ENCODE measurements at regions not wholly inside any gene's neighbourhood (a gene's known extent, or its start where the extent isn't known, plus 50 kb on each side); places are given as distances from the start of the nearest gene placed in this dataset.

DNA sequence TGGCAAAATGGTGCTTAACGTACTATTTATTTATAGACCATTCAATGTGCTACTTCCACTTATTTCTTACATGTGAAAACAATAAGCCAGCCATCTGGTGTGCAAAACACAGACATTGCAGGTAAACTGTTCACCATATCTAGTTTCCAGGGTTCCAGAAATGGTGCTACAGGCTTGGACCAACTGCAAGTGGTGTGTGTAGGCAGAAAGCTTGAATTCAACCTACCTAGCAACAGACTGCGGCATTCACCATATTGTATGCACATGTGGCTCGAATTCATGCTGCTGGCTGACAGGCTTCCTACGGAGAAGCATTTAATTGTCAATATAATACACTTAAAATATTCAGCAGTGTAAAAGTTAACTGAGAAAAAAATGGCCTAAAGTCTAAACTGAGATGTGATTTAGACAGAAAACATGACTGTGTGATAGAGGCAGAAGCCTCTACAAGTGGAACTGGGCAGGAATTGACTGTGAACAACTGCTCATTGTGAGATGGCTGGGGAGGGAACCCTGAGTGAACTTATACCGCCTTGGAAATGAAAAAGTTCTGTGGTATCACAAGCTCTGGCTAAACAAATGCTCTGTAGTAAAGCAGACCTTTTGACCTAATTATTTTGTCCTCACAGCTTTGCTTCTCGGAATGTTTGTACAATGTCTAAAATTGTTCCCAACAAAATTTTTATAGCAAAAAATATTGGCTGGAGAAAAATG lies 434.7 kb downstream of the GRIA2 start:
- DNase-seq: no peak

DNA sequence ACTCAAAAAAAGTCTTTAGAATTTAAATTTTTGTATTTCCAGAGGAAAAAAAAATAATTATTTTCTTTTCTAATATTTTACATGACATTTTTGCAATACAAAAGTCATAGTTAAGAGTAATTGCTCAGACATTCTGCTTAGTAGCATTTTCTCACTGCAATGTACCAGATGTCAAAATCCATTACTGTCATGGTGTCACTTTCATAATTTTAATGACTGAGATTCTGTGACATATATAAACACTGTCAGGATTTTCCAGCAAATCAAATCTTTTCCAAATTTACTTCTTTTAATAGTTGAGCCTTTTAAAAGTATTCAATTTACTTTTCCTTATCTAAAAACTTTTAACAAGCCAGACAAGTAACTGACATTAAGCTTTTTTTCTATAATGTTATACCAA lies 422.7 kb downstream of the GRIA2 start:
- DNase-seq: no peak

DNA sequence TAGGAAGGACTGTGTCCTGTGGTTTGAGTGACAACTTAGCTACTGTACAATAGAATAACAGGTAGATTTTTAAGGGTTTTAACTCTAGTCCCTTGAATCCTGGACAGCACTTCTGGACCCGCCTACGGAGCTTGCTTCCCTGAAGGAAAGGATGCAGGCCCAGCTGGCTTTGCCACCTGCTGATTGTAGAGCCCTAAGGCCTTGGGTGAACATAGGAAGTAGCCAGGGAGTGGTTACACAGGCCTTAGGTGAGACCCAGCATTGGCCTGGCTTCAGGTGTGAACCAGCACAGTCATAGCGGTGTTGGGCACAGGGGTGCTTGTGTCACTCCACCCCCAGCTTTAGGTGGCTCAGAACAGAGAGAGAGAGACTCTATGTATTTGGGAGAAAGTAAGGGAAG lies 413.5 kb downstream of the GRIA2 start:
- DNase-seq: no peak

- no peak for DNase-seq
These were observed 396.4 kb downstream of the GRIA2 start for GRCh38 chr4:157616741-157617472.

- no peak for DNase-seq
These were observed 387.5 kb downstream of the GRIA2 start for GRCh38 chr4:157607996-157608395.

- DNase-seq: no peak
These were observed 380.1 kb downstream of the GRIA2 start for GRCh38 chr4:157600583-157600982.

- no peak for DNase-seq
These were observed 370.7 kb downstream of the GRIA2 start for GRCh38 chr4:157591245-157591644.

DNA sequence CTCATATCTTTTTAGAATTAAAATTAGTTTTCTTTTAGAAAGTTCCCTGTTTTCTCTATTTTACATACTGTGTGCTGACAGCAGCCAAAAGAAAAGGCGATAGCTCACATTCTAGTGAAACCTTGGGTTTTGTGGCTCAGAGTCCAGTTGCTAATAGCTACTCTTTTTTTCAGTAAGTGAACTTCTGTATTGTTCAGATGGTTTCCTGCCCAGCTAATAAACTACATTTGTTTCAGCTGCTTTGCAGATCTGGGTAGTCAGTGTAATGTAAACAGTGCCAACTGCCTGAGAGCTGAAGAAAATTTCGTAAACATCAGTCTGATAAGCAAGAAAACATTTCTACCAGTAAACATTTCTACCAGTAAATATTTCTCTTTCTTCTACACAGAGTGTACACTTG lies 370.2 kb downstream of the GRIA2 start:
- DNase-seq: no peak

DNA sequence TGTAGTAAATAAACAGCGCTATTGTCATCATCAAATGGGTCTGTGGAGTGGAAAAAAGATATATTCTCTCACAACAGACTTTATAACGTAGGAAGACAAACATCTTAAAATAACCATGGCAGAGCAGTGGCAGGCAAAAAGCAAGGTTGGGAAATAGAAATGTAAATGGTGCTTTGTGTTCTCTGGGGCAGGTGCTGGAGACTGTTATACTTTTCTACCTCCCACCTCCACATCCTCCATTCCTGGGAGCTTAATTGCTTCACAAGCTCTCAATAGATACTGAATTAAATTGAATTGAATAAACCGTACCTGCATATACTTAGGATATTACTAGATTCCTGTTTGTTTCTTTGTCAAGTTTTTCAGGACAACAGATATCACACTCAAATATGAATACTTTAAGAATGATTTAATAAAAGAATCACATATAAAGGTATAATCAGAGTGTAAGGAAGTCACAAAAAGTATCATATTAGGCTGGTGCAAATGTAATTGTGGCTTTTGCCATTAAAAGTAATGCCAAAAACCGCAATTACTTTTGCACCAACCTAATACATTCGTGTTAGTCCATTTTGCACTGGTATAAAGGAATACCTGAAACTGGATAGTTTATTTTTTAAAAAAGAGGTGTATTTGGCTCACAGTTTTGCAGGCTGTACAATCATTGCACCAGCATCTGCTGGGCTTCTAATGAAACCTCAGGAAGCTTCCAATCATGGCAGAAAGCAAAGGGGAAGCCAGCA lies 367.3 kb downstream of the GRIA2 start:
- no peak for DNase-seq

DNA sequence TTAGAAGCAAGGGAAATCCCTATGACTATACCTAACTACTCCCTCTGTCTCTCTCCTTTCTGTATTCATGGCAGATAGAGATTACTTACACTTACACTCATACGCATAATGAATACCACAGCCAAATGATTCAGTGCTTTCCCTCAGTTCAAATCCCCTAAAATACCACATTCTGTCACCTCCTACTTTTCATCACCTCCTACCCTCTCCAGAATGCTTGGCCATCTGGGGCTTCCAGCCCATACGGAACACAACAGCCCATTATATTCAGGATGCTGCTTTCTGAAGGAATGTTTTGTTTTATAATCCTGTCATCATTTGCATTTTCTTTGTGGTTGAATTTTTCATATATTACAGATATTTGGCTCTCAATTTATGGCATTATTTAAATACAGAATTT lies 361.6 kb downstream of the GRIA2 start:
- DNase-seq: no peak

DNA sequence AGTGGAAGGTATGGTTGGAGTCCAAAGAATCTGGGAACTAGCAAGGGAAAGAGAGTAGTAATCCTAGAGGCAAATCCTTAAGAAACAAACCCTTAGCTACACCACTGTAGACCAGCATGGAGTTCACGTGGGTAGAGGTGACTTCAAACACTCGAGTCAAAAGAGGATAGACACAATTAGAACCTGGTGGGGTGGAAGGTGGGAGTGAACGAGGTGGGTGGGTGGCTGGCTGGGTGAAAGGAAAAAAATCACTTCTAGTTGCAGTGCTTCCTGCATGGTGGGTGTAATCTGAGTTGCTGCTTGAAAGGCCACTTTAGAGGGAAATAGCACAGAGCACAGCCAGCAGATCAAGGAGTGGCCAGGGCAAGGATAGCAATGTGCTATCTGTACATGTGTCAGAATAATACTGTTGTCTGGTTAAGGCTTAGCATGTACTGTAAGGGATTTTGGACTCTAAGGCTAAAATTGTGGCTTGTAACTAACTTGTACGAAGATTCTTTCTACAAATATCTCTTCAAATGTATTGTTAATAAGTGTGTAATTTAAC lies 356.2 kb downstream of the GRIA2 start:
- DNase-seq: no peak

GRCh38 chr4:157575339-157575738 lies 354.8 kb downstream of the GRIA2 start:
- no peak for DNase-seq

GRCh38 chr4:157574606-157575005 lies 354.1 kb downstream of the GRIA2 start:
- DNase-seq: no peak

GRCh38 chr4:157572951-157573350 lies 352.4 kb downstream of the GRIA2 start:
- DNase-seq: no peak

- no peak for DNase-seq
These were observed 351.8 kb downstream of the GRIA2 start for GRCh38 chr4:157572284-157572683.

DNA sequence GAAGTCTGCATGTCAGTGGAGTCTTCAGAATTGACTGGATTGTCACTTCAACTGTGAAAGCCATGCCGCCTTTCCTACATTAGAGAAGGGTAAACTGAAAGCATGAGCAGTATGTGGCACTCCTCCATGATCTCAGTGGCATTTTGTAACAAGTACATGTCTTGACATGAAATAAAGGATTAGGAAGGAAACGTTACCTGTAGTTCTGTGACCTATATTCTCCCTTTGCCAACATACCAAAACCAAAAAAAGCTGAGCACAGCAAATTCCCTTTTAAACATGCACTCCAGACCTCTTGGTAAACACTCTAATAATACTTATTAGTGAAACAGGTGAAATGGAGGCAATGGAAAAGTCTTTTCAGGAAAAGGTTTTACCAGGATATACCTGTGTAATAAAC lies 344.2 kb downstream of the GRIA2 start:
- DNase-seq: no peak

- no peak for DNase-seq
These were observed 343.7 kb downstream of the GRIA2 start for GRCh38 chr4:157564218-157564617.

GRCh38 chr4:157558016-157558415 lies 337.5 kb downstream of the GRIA2 start:
- no peak for DNase-seq

DNA sequence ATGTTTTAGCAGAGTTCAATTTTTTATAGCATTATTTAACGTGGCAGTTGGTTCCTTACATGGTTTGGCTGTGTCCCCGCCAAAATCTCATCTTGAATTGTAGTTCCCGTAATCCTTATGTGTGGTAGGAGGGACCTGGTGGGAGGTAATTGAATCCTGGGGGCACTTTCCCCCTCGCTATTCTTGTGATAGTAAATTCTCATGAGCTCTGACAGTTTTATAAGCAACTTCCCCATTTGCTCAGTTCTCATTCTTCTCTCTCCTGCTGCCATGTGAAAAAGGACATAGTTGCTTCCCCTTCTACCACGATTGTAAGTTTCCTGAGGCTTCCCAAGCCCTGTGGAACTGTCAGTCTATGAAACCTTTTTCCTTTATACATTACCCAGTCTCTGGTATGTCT lies 329.5 kb downstream of the GRIA2 start:
- no peak for DNase-seq

- no peak for DNase-seq
These were observed 307.4 kb downstream of the GRIA2 start for GRCh38 chr4:157527954-157528353.

GRCh38 chr4:157521906-157522305 lies 301.4 kb downstream of the GRIA2 start:
- no peak for DNase-seq

GRCh38 chr4:157514711-157515110 lies 294.2 kb downstream of the GRIA2 start:
- no peak for DNase-seq

DNA sequence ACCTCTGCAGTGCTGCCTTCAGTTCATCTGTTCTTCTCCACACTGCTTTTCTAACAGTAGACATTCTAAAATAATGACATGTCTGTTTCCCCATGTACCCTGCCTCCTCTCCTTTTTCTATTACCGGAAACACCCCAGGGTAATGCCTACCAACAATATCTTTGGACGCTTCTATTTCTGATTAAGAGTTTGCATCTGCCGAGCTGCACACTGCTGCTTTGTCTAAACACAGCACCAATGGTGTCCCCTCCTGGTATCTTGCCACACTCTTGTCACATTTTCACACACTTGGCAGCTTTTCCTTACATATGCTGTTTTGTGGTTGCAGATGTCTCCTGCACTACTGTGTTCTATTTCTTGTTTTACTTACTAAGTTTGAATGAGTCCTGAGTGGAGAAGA lies 288.8 kb downstream of the GRIA2 start:
- DNase-seq: no peak

DNA sequence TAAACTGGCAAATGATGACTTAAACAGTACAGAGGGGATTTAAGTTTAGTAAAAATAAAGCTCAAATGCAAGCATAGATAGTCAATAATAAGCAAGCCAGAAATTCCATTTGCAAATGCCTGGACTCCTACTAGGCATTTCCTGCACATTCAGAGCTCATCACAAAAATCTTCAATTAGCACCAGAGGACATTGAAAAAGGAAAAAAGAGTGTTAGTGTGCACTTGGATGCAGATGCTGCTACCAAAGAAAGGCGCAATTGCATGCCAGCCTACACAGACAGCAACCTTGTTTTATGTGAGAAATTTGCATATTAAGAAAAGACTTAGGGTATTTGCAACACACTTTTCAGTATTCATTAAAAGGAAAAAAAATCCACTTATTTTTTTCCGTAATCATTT lies 282.1 kb downstream of the GRIA2 start:
- no peak for DNase-seq

Measured in suppressor macrophage treated with lipopolysaccharide for 1 hour (primary cell).